GM19324 (cell line): ENCODE measurements at regions not wholly inside any gene's neighbourhood (a gene's known extent, or its start where the extent isn't known, plus 50 kb on each side); places are given as distances from the start of the nearest gene placed in this dataset.
"Not testable (repeated sequence)": the region's sequence is repeated elsewhere in the genome, so short reads cannot be mapped to it uniquely, and the experiment has no call there.

Experiments
- ATAC-seq: cut with Tn5 transposase; IDR thresholded peaks from one replicate; pipeline ENCODE4 v1.9.1; 2021; ENCODE audit warnings: mild to moderate bottlenecking, moderate library complexity; ENCODE audit not compliant: unreplicated experiment, low FRiP score

- no peak for ATAC-seq
Observed at GRCh38 chrX:44690129-44690528, 147.5 kb upstream of the FUNDC1 start.

DNA sequence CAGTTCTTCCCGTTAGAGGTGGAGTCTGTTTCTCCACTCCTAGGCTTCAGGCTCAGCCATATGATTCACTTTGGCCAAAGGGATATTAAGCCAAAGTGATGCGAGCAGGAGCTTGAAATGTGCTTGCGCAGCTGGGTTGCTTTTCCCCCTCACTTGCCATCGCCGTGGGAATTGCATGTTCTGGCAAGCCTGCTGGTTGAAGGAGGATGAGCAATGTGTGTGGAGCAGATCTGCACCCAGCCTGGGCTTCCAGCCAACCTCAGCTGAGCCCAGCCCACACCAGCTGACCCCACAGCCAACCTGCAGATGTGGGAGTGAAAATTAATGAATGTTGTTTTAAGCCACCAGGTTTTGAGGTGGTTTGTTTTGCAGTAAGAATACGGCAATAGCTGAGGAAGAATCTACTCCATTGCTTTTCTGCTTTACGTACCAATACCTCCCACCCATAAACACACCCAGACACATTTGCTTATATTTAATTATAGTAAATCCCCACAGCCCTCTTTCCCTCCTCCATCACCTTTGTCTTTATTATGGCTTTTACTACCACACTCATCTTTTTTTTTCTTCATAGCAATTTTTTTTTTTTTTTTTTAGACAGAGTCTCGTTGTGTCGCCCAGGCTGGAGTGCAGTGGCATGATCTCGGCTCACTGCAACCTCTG, 132.8 kb upstream of the FUNDC1 start:
- ATAC-seq, result no peak

- no peak for ATAC-seq
Observed at GRCh38 chrX:44674906-44675305, 132.2 kb upstream of the FUNDC1 start.

DNA sequence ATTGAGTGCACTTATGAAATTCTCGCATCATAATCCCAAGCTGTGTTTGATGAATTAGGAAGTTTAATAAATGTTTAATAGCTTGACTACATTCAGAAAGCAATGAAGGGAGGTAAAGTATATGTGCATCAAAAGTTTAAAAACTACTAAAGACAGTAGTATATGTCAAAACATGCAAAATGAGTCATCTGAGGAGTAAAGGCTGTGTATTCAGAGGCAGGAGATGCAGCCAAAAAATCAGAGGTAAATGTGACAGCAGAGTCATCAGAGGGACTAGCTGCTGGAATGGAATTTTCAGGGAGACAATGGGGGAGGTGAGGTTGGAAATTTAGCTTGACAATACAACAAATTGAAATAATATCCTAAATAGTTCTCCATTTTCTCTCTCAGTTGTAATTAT, 127.0 kb upstream of the FUNDC1 start:
- no peak for ATAC-seq

- no peak for ATAC-seq
Observed at GRCh38 chrX:44667771-44668170, 125.1 kb upstream of the FUNDC1 start.

GRCh38 chrX:44657718-44658246, 115.1 kb upstream of the FUNDC1 start:
- ATAC-seq, result not testable (repeated sequence)

- no peak for ATAC-seq
Observed at GRCh38 chrX:44651358-44651757, 108.7 kb upstream of the FUNDC1 start.

DNA sequence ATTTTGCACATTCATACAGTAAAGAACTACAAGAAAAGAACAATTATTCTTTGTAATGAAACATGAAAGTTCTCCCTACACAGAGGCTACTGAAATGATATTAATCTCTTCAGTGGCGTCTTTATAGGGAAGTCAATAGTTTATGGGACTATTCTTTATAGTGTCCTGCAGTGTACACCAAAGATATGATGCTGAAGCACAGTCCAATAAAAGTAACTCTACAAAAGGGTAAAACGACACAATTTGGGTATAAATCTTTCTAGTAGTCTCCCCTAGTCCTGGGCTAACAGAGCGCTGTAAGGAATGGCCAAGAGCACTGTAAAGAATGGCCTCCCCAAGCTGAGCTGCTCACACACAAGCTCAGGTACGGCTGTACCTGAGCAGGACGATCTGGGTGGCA, 101.1 kb upstream of the FUNDC1 start:
- no peak for ATAC-seq

DNA sequence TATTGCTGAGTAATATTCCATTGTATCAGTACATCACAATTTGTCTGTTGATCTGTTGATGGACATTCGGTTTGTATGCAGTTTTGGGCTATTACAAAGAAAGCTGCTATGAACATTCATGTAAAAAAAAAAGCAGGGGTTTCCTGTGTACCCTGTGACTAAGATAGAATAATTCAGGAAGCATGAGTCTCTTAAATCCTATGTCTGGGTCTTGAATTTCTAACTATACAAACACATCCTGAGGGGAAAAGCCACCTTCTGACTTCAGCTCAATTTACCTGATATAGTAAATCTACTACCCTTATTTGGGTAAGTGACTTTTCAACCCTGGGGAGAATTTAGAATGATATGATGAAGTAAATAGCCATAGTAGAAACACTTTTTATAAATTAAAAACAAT, 94.6 kb upstream of the FUNDC1 start:
- ATAC-seq, result no peak

DNA sequence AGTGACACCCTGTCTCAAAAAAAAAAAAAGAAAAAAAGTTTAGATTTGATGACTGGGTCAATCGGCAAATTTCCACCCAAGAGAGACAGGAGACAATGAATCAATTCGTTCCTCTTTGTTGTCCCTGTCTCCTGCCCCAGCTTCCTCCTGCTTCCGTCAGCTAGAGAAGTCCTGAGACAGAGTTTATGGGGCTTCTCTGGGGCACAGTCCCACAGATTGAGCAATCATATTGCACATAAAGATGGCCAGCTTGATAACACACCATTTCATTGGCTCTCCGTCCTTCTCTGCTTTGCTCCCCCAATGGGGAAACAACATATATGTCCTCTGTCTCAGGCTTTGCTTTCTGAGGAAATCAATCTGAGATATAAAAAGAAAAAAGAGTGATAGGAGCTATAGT, 78.4 kb upstream of the FUNDC1 start:
- ATAC-seq, result no peak

- ATAC-seq, result no peak
Observed at GRCh38 chrX:44619039-44619438, 76.4 kb upstream of the FUNDC1 start.

DNA sequence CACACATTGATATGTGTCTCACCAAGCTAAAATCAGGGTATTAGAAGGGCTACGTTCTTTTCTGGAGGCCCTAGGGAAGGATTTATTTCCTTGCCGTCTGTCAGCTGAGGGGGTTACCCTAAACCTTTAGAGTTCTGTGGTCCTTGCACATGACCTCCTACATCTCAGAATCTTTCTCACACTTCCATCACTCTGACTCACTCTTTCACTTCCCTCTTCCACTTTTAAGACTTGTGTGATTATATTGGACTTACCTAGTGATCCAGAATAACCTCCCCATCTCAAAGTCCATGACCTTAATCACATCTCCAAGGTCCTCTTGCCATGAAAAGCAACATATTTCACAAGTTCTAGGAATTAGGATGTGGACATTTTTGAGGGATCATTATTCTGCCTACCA, 53.6 kb upstream of the FUNDC1 start:
- peak; percentile 74 for ATAC-seq
